OCI-LY1 (cell line): ENCODE measurements at regions not wholly inside any gene's neighbourhood (a gene's known extent, or its start where the extent isn't known, plus 50 kb on each side); places are given as distances from the start of the nearest gene placed in this dataset.

Source experiments
- CTCF ChIP-seq: fragments of 200-600 bp; sonication (generic), shearing (Covaris generic); IDR thresholded peaks from 2 replicates; pipeline ENCODE4 v1.5.1; 2017; ENCODE audit warnings: mild to moderate bottlenecking, antibody characterized with exemption, low read length, moderate library complexity, mixed read lengths
- EZH2 ChIP-seq: fragments of 200-600 bp; sonication (generic), shearing (Covaris generic); IDR thresholded peaks from 2 replicates; pipeline ENCODE4 v1.8.0; 2017; ENCODE audit warnings: borderline replicate concordance, mixed run types, mild to moderate bottlenecking, antibody characterized with exemption, low read length, moderate library complexity, mixed read lengths

- TF ChIP-seq CTCF (no peak), EZH2 (no peak)
Measured at GRCh38 chr14:98393527-98393926, 878.5 kb downstream of the BCL11B start.
